HEK293 (cell line): ENCODE measurements at regions not wholly inside any gene's neighbourhood (a gene's known extent, or its start where the extent isn't known, plus 50 kb on each side); places are given as distances from the start of the nearest gene placed in this dataset.

Experiments
- BCL11A ChIP-seq: fragments of 450-650 bp; formaldehyde crosslinking; IDR thresholded peaks from 2 replicates; pipeline ENCODE4 v1.5.1; 2016; ENCODE audit warnings: low read depth, missing biosample characterization, missing genetic modification characterization
- GFI1B ChIP-seq: fragments of 450-650 bp; formaldehyde crosslinking; IDR thresholded peaks from 2 replicates; pipeline ENCODE4 v1.5.1; 2016; ENCODE audit warnings: missing biosample characterization, missing genetic modification characterization
- GLI4 ChIP-seq: fragments of 450-650 bp; formaldehyde crosslinking; IDR thresholded peaks from 2 replicates; pipeline ENCODE4 v1.5.1; 2016; ENCODE audit warnings: missing biosample characterization, missing genetic modification characterization
- GLIS2 ChIP-seq: fragments of 450-650 bp; formaldehyde crosslinking; IDR thresholded peaks from 2 replicates; pipeline ENCODE4 v1.5.1; 2016; ENCODE audit warnings: missing biosample characterization, missing genetic modification characterization
- HOXC10 ChIP-seq: sonication (generic); formaldehyde crosslinking; IDR thresholded peaks from 2 replicates; pipeline ENCODE4 v1.8.1; 2023; ENCODE audit warnings: mild to moderate bottlenecking, missing genetic modification reagents
- KLF9 ChIP-seq: fragments of 450-650 bp; formaldehyde crosslinking; IDR thresholded peaks from 2 replicates; pipeline ENCODE4 v1.5.1; 2016; ENCODE audit warnings: missing biosample characterization, missing genetic modification characterization, low read depth
- MYNN ChIP-seq: fragments of 450-650 bp; formaldehyde crosslinking; IDR thresholded peaks from 2 replicates; pipeline ENCODE4 v1.5.1; 2016; ENCODE audit warnings: missing biosample characterization, missing genetic modification characterization, borderline replicate concordance
- PATZ1 ChIP-seq: fragments of 450-650 bp; formaldehyde crosslinking; IDR thresholded peaks from 2 replicates; pipeline ENCODE4 v1.5.1; 2016; ENCODE audit warnings: missing biosample characterization, missing genetic modification characterization
- PRDM6 ChIP-seq: fragments of 450-650 bp; formaldehyde crosslinking; IDR thresholded peaks from 2 replicates; pipeline ENCODE4 v1.5.1; 2017; ENCODE audit warnings: missing biosample characterization, missing genetic modification characterization
- RBAK ChIP-seq: fragments of 450-650 bp; formaldehyde crosslinking; IDR thresholded peaks from 2 replicates; pipeline ENCODE4 v1.5.1; 2016; ENCODE audit warnings: missing biosample characterization, missing genetic modification characterization
- TSHZ1 ChIP-seq: fragments of 450-650 bp; formaldehyde crosslinking; IDR thresholded peaks from 2 replicates; pipeline ENCODE4 v1.5.1; 2016; ENCODE audit warnings: missing biosample characterization, missing genetic modification characterization, borderline replicate concordance
- ZBTB17 ChIP-seq: fragments of 450-650 bp; formaldehyde crosslinking; IDR thresholded peaks from 2 replicates; pipeline ENCODE4 v1.5.1; 2016; ENCODE audit warnings: missing biosample characterization, missing genetic modification characterization
- ZBTB6 ChIP-seq: fragments of 450-650 bp; formaldehyde crosslinking; IDR thresholded peaks from 2 replicates; pipeline ENCODE4 v1.5.1; 2017; ENCODE audit warnings: missing biosample characterization, missing genetic modification characterization
- ZBTB8A ChIP-seq: fragments of 450-650 bp; formaldehyde crosslinking; IDR thresholded peaks from 2 replicates; pipeline ENCODE4 v1.5.1; 2016; ENCODE audit warnings: missing biosample characterization, missing genetic modification characterization
- ZNF138 ChIP-seq: fragments of 450-650 bp; formaldehyde crosslinking; IDR thresholded peaks from 2 replicates; pipeline ENCODE4 v1.5.1; 2016; ENCODE audit warnings: missing biosample characterization, missing genetic modification characterization, borderline replicate concordance
- ZNF140 ChIP-seq: fragments of 450-650 bp; formaldehyde crosslinking; IDR thresholded peaks from 2 replicates; pipeline ENCODE4 v1.5.1; 2016; ENCODE audit warnings: missing biosample characterization, missing genetic modification characterization
- ZNF157 ChIP-seq: fragments of 450-650 bp; formaldehyde crosslinking; IDR thresholded peaks from 2 replicates; pipeline ENCODE4 v1.5.1; 2016; ENCODE audit warnings: missing biosample characterization, missing genetic modification characterization
- ZNF202 ChIP-seq: fragments of 450-650 bp; formaldehyde crosslinking; IDR thresholded peaks from 2 replicates; pipeline ENCODE4 v1.5.1; 2016; ENCODE audit warnings: missing biosample characterization, missing genetic modification characterization, borderline replicate concordance
- ZNF221 ChIP-seq: fragments of 450-650 bp; formaldehyde crosslinking; IDR thresholded peaks from 2 replicates; pipeline ENCODE4 v1.5.1; 2017; ENCODE audit warnings: missing biosample characterization, missing genetic modification characterization, borderline replicate concordance
- ZNF302 ChIP-seq: fragments of 450-650 bp; formaldehyde crosslinking; IDR thresholded peaks from 2 replicates; pipeline ENCODE4 v1.5.1; 2016; ENCODE audit warnings: missing biosample characterization, missing genetic modification characterization, low read depth
- ZNF398 ChIP-seq: fragments of 450-650 bp; formaldehyde crosslinking; IDR thresholded peaks from 2 replicates; pipeline ENCODE4 v1.5.1; 2017; ENCODE audit warnings: missing biosample characterization, missing genetic modification characterization
- ZNF423 ChIP-seq: fragments of 450-650 bp; formaldehyde crosslinking; IDR thresholded peaks from 2 replicates; pipeline ENCODE4 v1.5.1; 2016; ENCODE audit warnings: missing biosample characterization, missing genetic modification characterization
- ZNF426 ChIP-seq: fragments of 450-650 bp; formaldehyde crosslinking; IDR thresholded peaks from 2 replicates; pipeline ENCODE4 v1.5.1; 2017; ENCODE audit warnings: missing biosample characterization, missing genetic modification characterization, mild to moderate bottlenecking, inconsistent platforms, moderate library complexity
- ZNF501 ChIP-seq: fragments of 450-650 bp; formaldehyde crosslinking; IDR thresholded peaks from 2 replicates; pipeline ENCODE4 v1.5.1; 2016; ENCODE audit warnings: missing biosample characterization, missing genetic modification characterization
- ZNF560 ChIP-seq: fragments of 450-650 bp; formaldehyde crosslinking; IDR thresholded peaks from 2 replicates; pipeline ENCODE4 v1.5.1; 2017; ENCODE audit warnings: missing biosample characterization, missing genetic modification characterization, borderline replicate concordance
- ZNF580 ChIP-seq: fragments of 450-650 bp; formaldehyde crosslinking; IDR thresholded peaks from 2 replicates; pipeline ENCODE4 v1.5.1; 2016; ENCODE audit warnings: missing biosample characterization, missing genetic modification characterization
- ZNF645 ChIP-seq: fragments of 450-650 bp; formaldehyde crosslinking; IDR thresholded peaks from 2 replicates; pipeline ENCODE4; 2016; ENCODE audit warnings: missing biosample characterization, missing genetic modification characterization
- ZNF660 ChIP-seq: fragments of 450-650 bp; IDR thresholded peaks from 2 replicates; pipeline ENCODE4 v1.5.1; 2018; ENCODE audit warnings: missing biosample characterization, mild to moderate bottlenecking, missing genetic modification characterization
- ZNF792 ChIP-seq: fragments of 450-650 bp; formaldehyde crosslinking; IDR thresholded peaks from 2 replicates; pipeline ENCODE4 v1.5.1; 2016; ENCODE audit warnings: missing biosample characterization, missing genetic modification characterization

- TF ChIP-seq TSHZ1 (tag by site-specific recombination) (peak; percentile 84; the same call in 1 of the 2 replicates), RBAK (tag by site-specific recombination) (no peak), ZNF426 (tag by site-specific recombination) (no peak), ZNF221 (no peak), GFI1B (tag by site-specific recombination) (peak; percentile 12; the same call in 1 of the 2 replicates), MYNN (tag by site-specific recombination) (no peak), ZNF423 (tag by site-specific recombination) (no peak), GLI4 (no peak), ZBTB8A (no peak), HOXC10 (CRISPR knock-in tag) (no peak), ZNF302 (tag by site-specific recombination) (no peak), ZNF501 (tag by site-specific recombination) (no peak; the same call in 1 of the 2 replicates), ZBTB17 (tag by site-specific recombination) (peak; percentile 70; the same call in 1 of the 2 replicates), ZNF140 (tag by site-specific recombination) (no peak), ZNF138 (no peak), ZNF645 (tag by site-specific recombination) (no peak), ZNF560 (tag by site-specific recombination) (no peak), ZNF398 (tag by site-specific recombination) (no peak), KLF9 (tag by site-specific recombination) (no peak), ZNF792 (tag by site-specific recombination) (no peak), ZNF580 (tag by site-specific recombination) (peak; percentile 87), BCL11A (tag by site-specific recombination) (peak; percentile 58; the same call in 1 of the 2 replicates), PATZ1 (tag by site-specific recombination) (0 out of 2 replicates have a peak, but pooled peaks have one; percentile 14), GLIS2 (tag by site-specific recombination) (no peak), ZNF157 (tag by site-specific recombination) (no peak), PRDM6 (tag by site-specific recombination) (peak; percentile 77), ZBTB6 (tag by site-specific recombination) (no peak), ZNF202 (tag by site-specific recombination) (no peak), ZNF660 (tag by site-specific recombination) (no peak)
Measured at GRCh38 chr6:132973514-132973993, 159.2 kb downstream of the RPS12 start (continued).
